OCI-LY3 (cell line): ENCODE measurements at regions not wholly inside any gene's neighbourhood (a gene's known extent, or its start where the extent isn't known, plus 50 kb on each side); places are given as distances from the start of the nearest gene placed in this dataset.

Experiments used
- EZH2phosphoT487 ChIP-seq: fragments of 200-600 bp; shearing (Covaris generic); IDR thresholded peaks from 2 replicates; pipeline ENCODE4 v1.6.1; 2018; ENCODE audit warnings: antibody characterized with exemption, mixed run types, low read depth
- TF ChIP-seq, protein P1 (sequence below): fragments of 200-600, 300-600 bp; sonication (generic); IDR thresholded peaks from 2 replicates; pipeline ENCODE4 v1.5.1; 2014; ENCODE audit warnings: antibody characterized with exemption, low read length, low read depth

DNA sequence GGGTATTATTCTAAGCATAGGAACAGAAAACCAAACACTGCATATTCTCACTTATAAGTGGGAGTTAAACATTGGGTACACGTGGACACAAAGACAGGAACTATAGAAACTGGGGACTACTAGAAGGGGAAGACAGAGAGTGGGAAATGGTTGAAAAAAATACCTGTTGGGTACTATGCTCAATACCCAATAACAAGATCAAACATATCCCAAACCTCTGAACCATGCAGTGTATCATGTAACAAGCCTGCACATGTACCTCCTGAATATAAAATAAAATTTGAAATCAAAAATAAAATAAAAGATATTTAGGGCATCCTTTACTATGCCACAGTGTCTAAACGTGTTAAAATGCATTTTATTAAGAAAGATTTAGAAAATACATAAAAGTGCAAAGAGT is 221.0 kb upstream of the TFPI start:
- TF ChIP-seq, protein P1, sequence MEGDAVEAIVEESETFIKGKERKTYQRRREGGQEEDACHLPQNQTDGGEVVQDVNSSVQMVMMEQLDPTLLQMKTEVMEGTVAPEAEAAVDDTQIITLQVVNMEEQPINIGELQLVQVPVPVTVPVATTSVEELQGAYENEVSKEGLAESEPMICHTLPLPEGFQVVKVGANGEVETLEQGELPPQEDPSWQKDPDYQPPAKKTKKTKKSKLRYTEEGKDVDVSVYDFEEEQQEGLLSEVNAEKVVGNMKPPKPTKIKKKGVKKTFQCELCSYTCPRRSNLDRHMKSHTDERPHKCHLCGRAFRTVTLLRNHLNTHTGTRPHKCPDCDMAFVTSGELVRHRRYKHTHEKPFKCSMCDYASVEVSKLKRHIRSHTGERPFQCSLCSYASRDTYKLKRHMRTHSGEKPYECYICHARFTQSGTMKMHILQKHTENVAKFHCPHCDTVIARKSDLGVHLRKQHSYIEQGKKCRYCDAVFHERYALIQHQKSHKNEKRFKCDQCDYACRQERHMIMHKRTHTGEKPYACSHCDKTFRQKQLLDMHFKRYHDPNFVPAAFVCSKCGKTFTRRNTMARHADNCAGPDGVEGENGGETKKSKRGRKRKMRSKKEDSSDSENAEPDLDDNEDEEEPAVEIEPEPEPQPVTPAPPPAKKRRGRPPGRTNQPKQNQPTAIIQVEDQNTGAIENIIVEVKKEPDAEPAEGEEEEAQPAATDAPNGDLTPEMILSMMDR = no peak
- TF ChIP-seq EZH2phosphoT487 = no peak
